A673 (cell line): ENCODE measurements at regions not wholly inside any gene's neighbourhood (a gene's known extent, or its start where the extent isn't known, plus 50 kb on each side); places are given as distances from the start of the nearest gene placed in this dataset.

Experiments used
- BruUV-seq: library from RNA; stranded (reverse); fragments of 400-500 nt; replicated peaks from 2 replicates; lab custom pipeline; 2021; lab: Mats Ljungman, UMichigan
- CTCF ChIA-PET: fragments of 300-600 bp; sonication (Branson Sonifier 250); formaldehyde crosslinking; loops from one replicate; lab custom pipeline; 2022; ENCODE audit warnings: antibody characterized with exemption; lab: Charles Lee
- POLR2A ChIA-PET: fragments of 300-600 bp; sonication (Branson Sonifier 250); formaldehyde crosslinking; loops from one replicate; lab custom pipeline; 2022; ENCODE audit warnings: antibody characterized with exemption; ENCODE audit not compliant: low non-redundant PET; lab: Charles Lee
- DNase-seq: peaks from one replicate; pipeline ENCODE4 v3.0.0-alpha.2; 2015; ENCODE audit warnings: low spot score
- H3K27ac ChIP-seq: fragments of 200-600 bp; sonication (generic); 2 replicates; pipeline ENCODE4 v1.5.1; 2016; ENCODE audit warnings: mixed run types, low read depth, mild to moderate bottlenecking, mixed read lengths, antibody characterized with exemption, low read length; ENCODE audit not compliant: poor library complexity, severe bottlenecking
- H3K27me3 ChIP-seq: fragments of 200-600 bp; sonication (generic); replicated peaks from 2 replicates; pipeline ENCODE4 v1.6.1; 2017; ENCODE audit warnings: mixed run types, low read depth, mild to moderate bottlenecking, mixed read lengths, antibody characterized with exemption, low read length; ENCODE audit not compliant: insufficient read depth, poor library complexity
- H3K36me3 ChIP-seq: fragments of 200-600 bp; sonication (generic); 2 replicates; pipeline ENCODE4 v1.6.1; 2016; ENCODE audit warnings: mixed run types, mild to moderate bottlenecking, mixed read lengths, antibody characterized with exemption, low read length; ENCODE audit not compliant: insufficient read depth, poor library complexity, severe bottlenecking
- H3K4me1 ChIP-seq: fragments of 200-600 bp; sonication (generic); 2 replicates; pipeline ENCODE4 v1.6.1; 2017; ENCODE audit warnings: mixed run types, mild to moderate bottlenecking, mixed read lengths, antibody characterized with exemption, low read length; ENCODE audit not compliant: insufficient read depth, poor library complexity, severe bottlenecking
- H3K4me3 ChIP-seq: fragments of 200-600 bp; sonication (generic); 2 replicates; pipeline ENCODE4 v1.5.1; 2016; ENCODE audit warnings: low read depth, mixed run types, mild to moderate bottlenecking, mixed read lengths, low read length; ENCODE audit not compliant: poor library complexity, severe bottlenecking
- H3K9me3 ChIP-seq: fragments of 200-600 bp; sonication (generic); 2 replicates; pipeline ENCODE4 v1.6.1; 2016; ENCODE audit warnings: mixed run types, low read depth, mild to moderate bottlenecking, mixed read lengths, antibody characterized with exemption, low read length; ENCODE audit not compliant: poor library complexity, severe bottlenecking
- CTCF ChIP-seq: fragments of 300-800, 200-600 bp; sonication (generic); conservative IDR thresholded peaks from 2 replicates; pipeline ENCODE4 v1.5.1; 2017; ENCODE audit warnings: low read depth, mild to moderate bottlenecking, antibody characterized with exemption, low read length, moderate library complexity, mixed read lengths
- EZH2 ChIP-seq: fragments of 200-600 bp; sonication (generic); IDR thresholded peaks from 2 replicates; pipeline ENCODE4 v1.6.1; 2017; ENCODE audit warnings: borderline replicate concordance, low read depth, mild to moderate bottlenecking, mixed read lengths, antibody characterized with exemption, low read length; ENCODE audit not compliant: poor library complexity, severe bottlenecking
- intact Hi-C: fragments of 100-400 bp; cut with micrococcal nuclease; formaldehyde crosslinking; loops from one replicate; pipeline ENCODE4 v1.10.0; 2022; ENCODE audit not compliant: unreplicated experiment

DNA sequence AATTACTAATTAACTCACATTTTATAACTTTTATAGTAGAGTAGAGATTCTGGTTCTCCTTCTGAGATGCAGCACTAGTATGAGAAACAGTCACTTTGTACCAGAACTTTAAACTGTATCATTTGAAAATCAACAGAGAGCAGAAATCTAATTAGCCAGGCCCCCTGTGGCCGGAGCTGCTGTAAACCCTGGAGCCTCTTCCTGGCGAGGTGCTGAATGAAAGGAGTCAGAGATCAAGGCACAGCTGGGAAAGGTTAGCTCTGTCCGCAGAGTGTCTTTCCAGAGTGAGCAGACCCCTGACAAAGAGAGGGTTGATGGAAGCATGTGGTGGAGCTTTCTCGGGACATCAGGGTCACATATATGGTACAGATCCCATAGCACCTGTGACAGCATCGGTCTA is 703.8 kb downstream of the RFPL4B start:
- BruUV-seq, result no TSS peak
- DNase-seq, result no peak
- TF ChIP-seq CTCF (no peak), EZH2 (no peak)
- H3K9me3 ChIP-seq, result peaks cover 3% of the 10 kb centered on the region
- peaks cover 9% of the 10 kb centered on the region for H3K4me1 ChIP-seq
- no peak overlapping the region for H3K27ac ChIP-seq
- CTCF ChIA-PET, result no interaction called here
- no peak overlapping the region for H3K4me3 ChIP-seq
- POLR2A ChIA-PET, result no interaction called here
- intact Hi-C loops, result no loop called here
- H3K36me3 ChIP-seq, result no peaks in the 10 kb centered on the region
- no peaks in the 10 kb centered on the region for H3K27me3 ChIP-seq

GRCh38 chr6:113052506-113052905 is 705.4 kb downstream of the RFPL4B start:
- peaks cover 6% of the 10 kb centered on the region for H3K9me3 ChIP-seq
- no peak overlapping the region for H3K4me3 ChIP-seq
- no peak for TF ChIP-seq CTCF
- no peak for TF ChIP-seq EZH2
- CTCF ChIA-PET, result no interaction called here
- no peak for DNase-seq
- H3K4me1 ChIP-seq, result peaks cover 9% of the 10 kb centered on the region
- H3K27me3 ChIP-seq, result no peaks in the 10 kb centered on the region
- H3K27ac ChIP-seq, result no peak overlapping the region
- POLR2A ChIA-PET, result no interaction called here
- no TSS peak for BruUV-seq
- H3K36me3 ChIP-seq, result no peaks in the 10 kb centered on the region
- intact Hi-C loops, result no loop called here

DNA sequence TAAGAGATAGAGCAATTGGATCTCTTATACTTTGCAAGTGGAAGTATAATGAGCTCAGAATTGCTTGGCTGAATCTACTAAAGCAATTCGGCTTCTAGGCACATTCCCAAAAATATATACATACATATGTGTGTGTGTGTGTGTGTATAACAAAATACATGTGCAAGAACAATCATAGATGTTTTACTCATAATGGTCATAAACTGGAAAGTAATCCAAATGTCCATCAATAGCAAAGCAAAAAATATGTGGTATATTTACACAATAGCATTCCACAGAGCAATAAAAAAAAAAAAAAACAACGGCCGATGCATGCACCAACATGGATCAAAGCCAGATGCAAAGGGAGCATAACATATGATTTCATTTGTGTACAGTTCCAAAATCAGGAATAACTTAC is 707.9 kb downstream of the RFPL4B start:
- Histone ChIP-seq H3K9me3 (peaks cover 6% of the 10 kb centered on the region), H3K27me3 (no peaks in the 10 kb centered on the region), H3K4me3 (no peak overlapping the region), H3K36me3 (no peaks in the 10 kb centered on the region), H3K27ac (no peak overlapping the region), H3K4me1 (peaks cover 17% of the 10 kb centered on the region)
- ChIA-PET POLR2A (no interaction called here), CTCF (no interaction called here)
- no peak for DNase-seq
- intact Hi-C loops, result no loop called here
- no peak for TF ChIP-seq EZH2
- TF ChIP-seq CTCF, result no peak
- BruUV-seq, result no TSS peak
